ENCODE measurements at regions not wholly inside any gene's neighbourhood (a gene's known extent, or its start where the extent isn't known, plus 50 kb on each side); places are given as distances from the start of the nearest gene placed in this dataset.

DNA sequence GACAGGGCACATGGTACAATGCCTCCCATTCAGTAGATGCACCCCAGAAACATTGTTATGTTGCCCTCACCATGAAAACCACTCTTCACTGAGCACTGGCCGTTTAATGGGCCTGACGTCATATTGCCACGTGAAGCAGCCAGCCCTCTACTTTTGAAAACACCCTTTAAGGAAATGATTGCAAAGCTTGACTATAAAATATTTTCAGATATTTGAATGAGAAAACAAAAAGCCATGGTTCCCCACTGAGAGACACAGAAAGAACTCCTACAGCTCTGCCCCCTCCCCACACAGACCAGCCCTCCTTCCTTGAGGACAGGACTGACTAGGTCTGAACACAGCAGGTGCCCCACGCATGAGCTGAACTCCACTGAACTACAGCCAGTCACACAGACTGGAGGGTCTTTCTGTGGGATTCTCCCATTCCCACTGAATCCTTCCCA is 349.1 kb downstream of the ANAPC1 start:
- TF ChIP-seq, protein P1, sequence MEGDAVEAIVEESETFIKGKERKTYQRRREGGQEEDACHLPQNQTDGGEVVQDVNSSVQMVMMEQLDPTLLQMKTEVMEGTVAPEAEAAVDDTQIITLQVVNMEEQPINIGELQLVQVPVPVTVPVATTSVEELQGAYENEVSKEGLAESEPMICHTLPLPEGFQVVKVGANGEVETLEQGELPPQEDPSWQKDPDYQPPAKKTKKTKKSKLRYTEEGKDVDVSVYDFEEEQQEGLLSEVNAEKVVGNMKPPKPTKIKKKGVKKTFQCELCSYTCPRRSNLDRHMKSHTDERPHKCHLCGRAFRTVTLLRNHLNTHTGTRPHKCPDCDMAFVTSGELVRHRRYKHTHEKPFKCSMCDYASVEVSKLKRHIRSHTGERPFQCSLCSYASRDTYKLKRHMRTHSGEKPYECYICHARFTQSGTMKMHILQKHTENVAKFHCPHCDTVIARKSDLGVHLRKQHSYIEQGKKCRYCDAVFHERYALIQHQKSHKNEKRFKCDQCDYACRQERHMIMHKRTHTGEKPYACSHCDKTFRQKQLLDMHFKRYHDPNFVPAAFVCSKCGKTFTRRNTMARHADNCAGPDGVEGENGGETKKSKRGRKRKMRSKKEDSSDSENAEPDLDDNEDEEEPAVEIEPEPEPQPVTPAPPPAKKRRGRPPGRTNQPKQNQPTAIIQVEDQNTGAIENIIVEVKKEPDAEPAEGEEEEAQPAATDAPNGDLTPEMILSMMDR (IDR thresholded peaks at IDR 0.05) = no peak
- no peak for TF ChIP-seq POLR2A (IDR thresholded peaks at IDR 0.05)
